ENCODE measurements at regions not wholly inside any gene's neighbourhood (a gene's known extent, or its start where the extent isn't known, plus 50 kb on each side); places are given as distances from the start of the nearest gene placed in this dataset.

DNA sequence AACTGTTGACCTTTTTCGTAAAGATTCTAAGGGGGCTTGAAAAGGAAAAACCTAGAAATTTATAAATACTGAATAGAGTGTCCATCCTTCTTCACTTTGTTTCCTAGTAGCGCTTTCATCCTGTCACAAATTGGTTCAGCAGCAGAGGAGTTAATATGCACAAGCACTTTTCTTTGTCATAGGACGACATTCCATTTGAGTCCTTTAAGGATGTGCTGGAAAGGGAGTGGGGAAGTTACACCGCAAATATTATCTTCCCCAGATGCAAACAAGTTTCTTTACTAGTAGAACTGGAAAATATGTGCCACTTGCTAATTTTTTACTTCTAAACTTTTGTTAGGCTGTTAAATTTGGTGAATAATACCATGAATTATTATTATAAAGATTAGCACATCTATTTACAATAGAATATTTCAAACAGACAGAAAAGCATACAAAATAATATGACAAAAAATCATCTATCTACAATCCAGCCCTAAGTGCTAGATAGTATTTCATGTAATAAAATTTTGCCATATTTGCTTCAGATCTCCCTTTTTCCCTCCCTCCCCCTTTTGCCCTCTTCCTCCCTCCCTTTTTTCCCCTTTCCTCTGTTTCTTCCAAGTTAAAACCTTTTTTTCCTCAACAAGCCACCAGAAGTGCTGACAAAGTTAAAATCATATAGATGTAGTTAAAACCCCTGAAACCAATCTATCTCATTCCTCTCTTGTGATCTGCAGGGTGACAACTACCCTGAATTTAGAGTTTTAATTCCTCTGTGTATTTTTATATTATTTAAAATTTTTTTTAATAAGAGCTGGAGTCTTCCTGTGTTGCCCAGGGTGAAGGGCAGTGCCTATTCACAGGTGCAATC is 50.5 kb upstream of the MAP4K3 start (continued):
- no peak for TF ChIP-seq LCORL (IDR thresholded peaks at IDR 0.05)
- no peak for TF ChIP-seq LCORL (CRISPR knock-in tag; IDR thresholded peaks at IDR 0.05)
- TF ChIP-seq, protein P1, sequence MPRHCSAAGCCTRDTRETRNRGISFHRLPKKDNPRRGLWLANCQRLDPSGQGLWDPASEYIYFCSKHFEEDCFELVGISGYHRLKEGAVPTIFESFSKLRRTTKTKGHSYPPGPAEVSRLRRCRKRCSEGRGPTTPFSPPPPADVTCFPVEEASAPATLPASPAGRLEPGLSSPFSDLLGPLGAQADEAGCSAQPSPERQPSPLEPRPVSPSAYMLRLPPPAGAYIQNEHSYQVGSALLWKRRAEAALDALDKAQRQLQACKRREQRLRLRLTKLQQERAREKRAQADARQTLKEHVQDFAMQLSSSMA (CRISPR knock-in tag; IDR thresholded peaks at IDR 0.05): no peak
- TF ChIP-seq KDM1A (CRISPR knock-in tag; IDR thresholded peaks at IDR 0.05): no peak
- TF ChIP-seq ZNF329 (CRISPR knock-in tag; IDR thresholded peaks at IDR 0.05; ENCODE audit: low read depth): no peak
- TF ChIP-seq FOSL2 (CRISPR knock-in tag; IDR thresholded peaks at IDR 0.05): no peak
- no peak for TF ChIP-seq ZNF644 (CRISPR knock-in tag; IDR thresholded peaks at IDR 0.05; ENCODE audit: low read depth)
- no peak for TF ChIP-seq CCAR2 (optimal IDR thresholded peaks at IDR 0.05; ENCODE audit: low read depth, low read length)
- TF ChIP-seq, protein P2, sequence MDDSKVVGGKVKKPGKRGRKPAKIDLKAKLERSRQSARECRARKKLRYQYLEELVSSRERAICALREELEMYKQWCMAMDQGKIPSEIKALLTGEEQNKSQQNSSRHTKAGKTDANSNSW (CRISPR knock-in tag; IDR thresholded peaks at IDR 0.05; ENCODE audit: borderline replicate concordance): no peak
- TF ChIP-seq PPARG (CRISPR knock-in tag; conservative IDR thresholded peaks at IDR 0.05): no peak
- no peak for TF ChIP-seq DMAP1 (CRISPR knock-in tag; IDR thresholded peaks at IDR 0.05)
- TF ChIP-seq SAFB2 (CRISPR knock-in tag; IDR thresholded peaks at IDR 0.05; ENCODE audit: borderline replicate concordance, low read depth): no peak
- TF ChIP-seq CEBPG (CRISPR knock-in tag; IDR thresholded peaks at IDR 0.05): no peak
- TF ChIP-seq EEA1 (CRISPR knock-in tag; IDR thresholded peaks at IDR 0.05; ENCODE audit: borderline replicate concordance): no peak
- TF ChIP-seq PHF20 (CRISPR knock-in tag; IDR thresholded peaks at IDR 0.05): no peak
- TF ChIP-seq, protein P3, sequence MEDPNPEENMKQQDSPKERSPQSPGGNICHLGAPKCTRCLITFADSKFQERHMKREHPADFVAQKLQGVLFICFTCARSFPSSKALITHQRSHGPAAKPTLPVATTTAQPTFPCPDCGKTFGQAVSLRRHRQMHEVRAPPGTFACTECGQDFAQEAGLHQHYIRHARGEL (CRISPR knock-in tag; IDR thresholded peaks at IDR 0.05): no peak
- no peak for TF ChIP-seq CREM (IDR thresholded peaks at IDR 0.05)
- no peak for TF ChIP-seq CREM (CRISPR knock-in tag; IDR thresholded peaks at IDR 0.05)
- no peak for TF ChIP-seq GZF1 (CRISPR knock-in tag; IDR thresholded peaks at IDR 0.05)
- TF ChIP-seq MBNL3 (CRISPR knock-in tag; conservative IDR thresholded peaks at IDR 0.05): no peak
- TF ChIP-seq, protein P4, sequence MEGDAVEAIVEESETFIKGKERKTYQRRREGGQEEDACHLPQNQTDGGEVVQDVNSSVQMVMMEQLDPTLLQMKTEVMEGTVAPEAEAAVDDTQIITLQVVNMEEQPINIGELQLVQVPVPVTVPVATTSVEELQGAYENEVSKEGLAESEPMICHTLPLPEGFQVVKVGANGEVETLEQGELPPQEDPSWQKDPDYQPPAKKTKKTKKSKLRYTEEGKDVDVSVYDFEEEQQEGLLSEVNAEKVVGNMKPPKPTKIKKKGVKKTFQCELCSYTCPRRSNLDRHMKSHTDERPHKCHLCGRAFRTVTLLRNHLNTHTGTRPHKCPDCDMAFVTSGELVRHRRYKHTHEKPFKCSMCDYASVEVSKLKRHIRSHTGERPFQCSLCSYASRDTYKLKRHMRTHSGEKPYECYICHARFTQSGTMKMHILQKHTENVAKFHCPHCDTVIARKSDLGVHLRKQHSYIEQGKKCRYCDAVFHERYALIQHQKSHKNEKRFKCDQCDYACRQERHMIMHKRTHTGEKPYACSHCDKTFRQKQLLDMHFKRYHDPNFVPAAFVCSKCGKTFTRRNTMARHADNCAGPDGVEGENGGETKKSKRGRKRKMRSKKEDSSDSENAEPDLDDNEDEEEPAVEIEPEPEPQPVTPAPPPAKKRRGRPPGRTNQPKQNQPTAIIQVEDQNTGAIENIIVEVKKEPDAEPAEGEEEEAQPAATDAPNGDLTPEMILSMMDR (CRISPR knock-in tag; IDR thresholded peaks at IDR 0.05): no peak
- TF ChIP-seq ZNF234 (CRISPR knock-in tag; conservative IDR thresholded peaks at IDR 0.05): no peak
- TF ChIP-seq ZNF446 (CRISPR knock-in tag; IDR thresholded peaks at IDR 0.05): no peak
- TF ChIP-seq, protein P5, sequence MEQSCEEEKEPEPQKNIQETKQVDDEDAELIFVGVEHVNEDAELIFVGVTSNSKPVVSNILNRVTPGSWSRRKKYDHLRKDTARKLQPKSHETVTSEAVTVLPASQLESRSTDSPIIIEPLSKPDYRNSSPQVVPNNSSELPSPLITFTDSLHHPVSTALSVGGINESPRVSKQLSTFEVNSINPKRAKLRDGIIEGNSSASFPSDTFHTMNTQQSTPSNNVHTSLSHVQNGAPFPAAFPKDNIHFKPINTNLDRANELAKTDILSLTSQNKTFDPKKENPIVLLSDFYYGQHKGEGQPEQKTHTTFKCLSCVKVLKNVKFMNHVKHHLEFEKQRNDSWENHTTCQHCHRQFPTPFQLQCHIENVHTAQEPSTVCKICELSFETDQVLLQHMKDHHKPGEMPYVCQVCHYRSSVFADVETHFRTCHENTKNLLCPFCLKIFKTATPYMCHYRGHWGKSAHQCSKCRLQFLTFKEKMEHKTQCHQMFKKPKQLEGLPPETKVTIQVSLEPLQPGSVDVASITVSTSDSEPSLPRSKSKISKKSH (CRISPR knock-in tag; IDR thresholded peaks at IDR 0.05; ENCODE audit: borderline replicate concordance): no peak
- TF ChIP-seq BORCS8-MEF2B (CRISPR knock-in tag; IDR thresholded peaks at IDR 0.05): no peak
- TF ChIP-seq, protein P6, sequence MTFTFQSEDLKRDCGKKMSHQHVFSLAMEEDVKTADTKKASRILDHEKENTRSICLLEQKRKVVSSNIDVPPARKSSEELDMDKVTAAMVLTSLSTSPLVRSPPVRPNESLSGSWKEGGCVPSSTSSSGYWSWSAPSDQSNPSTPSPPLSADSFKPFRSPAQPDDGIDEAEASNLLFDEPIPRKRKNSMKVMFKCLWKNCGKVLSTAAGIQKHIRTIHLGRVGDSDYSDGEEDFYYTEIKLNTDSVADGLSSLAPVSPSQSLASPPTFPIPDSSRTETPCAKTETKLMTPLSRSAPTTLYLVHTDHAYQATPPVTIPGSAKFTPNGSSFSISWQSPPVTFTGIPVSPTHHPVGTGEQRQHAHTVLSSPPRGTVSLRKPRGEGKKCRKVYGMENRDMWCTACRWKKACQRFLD (CRISPR knock-in tag; IDR thresholded peaks at IDR 0.05; ENCODE audit: borderline replicate concordance): no peak
